Left ventricle myocardium inferior (tissue), 1 donor: ENCODE measurements at regions not wholly inside any gene's neighbourhood (a gene's known extent, or its start where the extent isn't known, plus 50 kb on each side); places are given as distances from the start of the nearest gene placed in this dataset.
A peak's percentile ranks its signal among the peaks of the same experiment; 100 is the strongest.
"Not testable (repeated sequence)": the region's sequence is repeated elsewhere in the genome, so short reads cannot be mapped to it uniquely, and the experiment has no call there.

Source experiments
- DNase-seq: peaks from one replicate; pipeline ENCODE4 v3.0.0-alpha.2; 2020
- H3K27ac ChIP-seq: fragments of 200-600 bp; replicated peaks from 2 replicates; pipeline ENCODE4 v1.8.0; 2021
- H3K27me3 ChIP-seq: fragments of 200-600 bp; 2 replicates; pipeline ENCODE4 v1.8.0; 2021; ENCODE audit warnings: low read depth
- H3K36me3 ChIP-seq: fragments of 200-600 bp; 2 replicates; pipeline ENCODE4 v1.8.0; 2021
- H3K4me1 ChIP-seq: fragments of 200-600 bp; 2 replicates; pipeline ENCODE4 v1.8.0; 2021
- H3K4me3 ChIP-seq: fragments of 200-600 bp; 2 replicates; pipeline ENCODE4 v1.8.0; 2021; ENCODE audit warnings: mild to moderate bottlenecking, moderate library complexity
- H3K9me3 ChIP-seq: fragments of 200-600 bp; replicated peaks from 2 replicates; pipeline ENCODE4 v1.8.0; 2021
- intact Hi-C: fragments of 100-400 bp; cut with micrococcal nuclease; formaldehyde crosslinking; loops from one replicate; pipeline ENCODE4 v1.11.0; 2022
- TF ChIP-seq, protein P1 (sequence below): fragments of 200-600 bp; IDR thresholded peaks from 2 replicates; pipeline ENCODE4 v1.8.0; 2021; ENCODE audit warnings: antibody characterized with exemption, mild to moderate bottlenecking, borderline replicate concordance
- donor health status: DM: no; HTN: yes; CAD: no; lungs with severe emphysema.

DNA sequence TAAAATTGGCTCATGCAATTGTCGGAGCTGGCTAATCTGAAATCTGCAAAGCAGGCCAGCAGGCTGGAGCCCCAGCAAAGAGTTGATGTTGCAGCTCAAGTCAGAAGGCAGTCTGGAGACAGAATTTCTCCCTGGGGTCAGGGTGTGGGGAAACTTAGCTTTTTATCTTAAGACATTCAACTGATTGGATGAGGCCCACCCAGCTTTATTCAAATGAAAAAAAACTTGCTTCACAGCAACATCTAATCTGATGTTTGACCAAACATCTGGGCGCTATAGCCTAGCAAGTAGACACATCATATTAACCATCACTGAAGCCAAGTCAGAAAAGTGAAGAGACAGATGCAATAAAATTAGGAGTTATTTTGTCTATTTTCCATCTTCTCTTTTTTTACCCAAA, 108.8 kb upstream of the CCDC28A start:
- Histone ChIP-seq H3K27me3 (no peaks in the 10 kb centered on the region), H3K36me3 (no peaks in the 10 kb centered on the region), H3K9me3 (no peaks in the 10 kb centered on the region), H3K4me1 (no peaks in the 10 kb centered on the region), H3K4me3 (no peak overlapping the region), H3K27ac (no peak overlapping the region)
- intact Hi-C loops = no loop called here
- no peak for DNase-seq
- TF ChIP-seq, protein P1, sequence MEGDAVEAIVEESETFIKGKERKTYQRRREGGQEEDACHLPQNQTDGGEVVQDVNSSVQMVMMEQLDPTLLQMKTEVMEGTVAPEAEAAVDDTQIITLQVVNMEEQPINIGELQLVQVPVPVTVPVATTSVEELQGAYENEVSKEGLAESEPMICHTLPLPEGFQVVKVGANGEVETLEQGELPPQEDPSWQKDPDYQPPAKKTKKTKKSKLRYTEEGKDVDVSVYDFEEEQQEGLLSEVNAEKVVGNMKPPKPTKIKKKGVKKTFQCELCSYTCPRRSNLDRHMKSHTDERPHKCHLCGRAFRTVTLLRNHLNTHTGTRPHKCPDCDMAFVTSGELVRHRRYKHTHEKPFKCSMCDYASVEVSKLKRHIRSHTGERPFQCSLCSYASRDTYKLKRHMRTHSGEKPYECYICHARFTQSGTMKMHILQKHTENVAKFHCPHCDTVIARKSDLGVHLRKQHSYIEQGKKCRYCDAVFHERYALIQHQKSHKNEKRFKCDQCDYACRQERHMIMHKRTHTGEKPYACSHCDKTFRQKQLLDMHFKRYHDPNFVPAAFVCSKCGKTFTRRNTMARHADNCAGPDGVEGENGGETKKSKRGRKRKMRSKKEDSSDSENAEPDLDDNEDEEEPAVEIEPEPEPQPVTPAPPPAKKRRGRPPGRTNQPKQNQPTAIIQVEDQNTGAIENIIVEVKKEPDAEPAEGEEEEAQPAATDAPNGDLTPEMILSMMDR = no peak

GRCh38 chr6:138666636-138667035, 106.9 kb upstream of the CCDC28A start:
- H3K4me1 ChIP-seq = no peaks in the 10 kb centered on the region
- H3K9me3 ChIP-seq = no peaks in the 10 kb centered on the region
- DNase-seq = no peak
- no peaks in the 10 kb centered on the region for H3K36me3 ChIP-seq
- TF ChIP-seq, protein P1 = no peak
- H3K4me3 ChIP-seq = no peak overlapping the region
- no peak overlapping the region for H3K27ac ChIP-seq
- intact Hi-C loops = no loop called here
- H3K27me3 ChIP-seq = no peaks in the 10 kb centered on the region

DNA sequence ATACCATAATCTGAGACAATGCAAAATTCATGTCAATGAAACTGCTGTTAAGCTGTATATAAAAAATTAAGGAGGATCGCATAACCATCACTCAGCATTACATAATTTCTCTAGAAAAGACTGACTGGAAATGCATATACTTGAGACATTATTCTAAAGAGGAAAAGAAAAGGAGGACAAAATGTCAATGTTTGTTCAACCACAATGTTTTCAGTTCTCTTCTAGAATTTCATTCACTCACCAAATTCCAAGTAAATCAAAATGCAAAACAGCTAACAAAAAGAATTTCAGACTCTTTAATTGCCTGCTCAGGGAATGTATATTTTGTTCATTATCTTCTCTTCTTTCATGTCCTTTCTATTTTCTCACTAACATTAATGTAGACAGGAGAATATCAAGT, 106.2 kb upstream of the CCDC28A start:
- DNase-seq = no peak
- Histone ChIP-seq H3K27ac (no peak overlapping the region), H3K27me3 (no peaks in the 10 kb centered on the region), H3K4me3 (no peak overlapping the region), H3K9me3 (no peaks in the 10 kb centered on the region), H3K4me1 (no peaks in the 10 kb centered on the region), H3K36me3 (no peaks in the 10 kb centered on the region)
- intact Hi-C loops = no loop called here
- TF ChIP-seq, protein P1 = no peak

GRCh38 chr6:138671351-138671750, 102.2 kb upstream of the CCDC28A start:
- no peak for DNase-seq
- intact Hi-C loops = no loop called here
- Histone ChIP-seq H3K27ac (no peak overlapping the region), H3K27me3 (no peaks in the 10 kb centered on the region), H3K4me3 (no peak overlapping the region), H3K36me3 (no peaks in the 10 kb centered on the region), H3K4me1 (no peaks in the 10 kb centered on the region), H3K9me3 (no peaks in the 10 kb centered on the region)
- TF ChIP-seq, protein P1 = no peak

GRCh38 chr6:138673346-138674014, 100.1 kb upstream of the CCDC28A start:
- Histone ChIP-seq H3K4me3 (no peak overlapping the region), H3K27ac (peak overlapping the region; percentile 19), H3K36me3 (no peaks in the 10 kb centered on the region), H3K4me1 (no peaks in the 10 kb centered on the region), H3K27me3 (no peaks in the 10 kb centered on the region), H3K9me3 (no peaks in the 10 kb centered on the region)
- intact Hi-C loops = no loop called here
- no peak for DNase-seq
- TF ChIP-seq, protein P1 = no peak

DNA sequence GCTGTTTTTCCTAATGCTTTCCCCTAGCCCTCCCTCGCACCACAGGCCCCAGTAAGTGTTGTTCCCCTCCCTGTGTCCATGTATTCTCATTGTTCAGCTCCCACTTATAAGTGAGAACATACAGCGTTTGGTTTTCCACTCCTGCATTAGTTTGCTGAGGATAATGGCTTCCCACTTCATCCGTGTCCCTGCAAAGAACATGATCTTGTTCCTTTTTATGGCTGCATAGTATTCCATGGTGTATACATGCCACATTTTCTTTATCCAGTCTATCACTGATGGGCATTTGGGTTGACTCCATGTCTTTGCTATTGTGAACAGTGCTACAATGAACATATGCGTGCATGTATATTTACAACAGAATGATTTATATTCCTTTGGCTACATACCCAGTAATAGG, 99.1 kb upstream of the CCDC28A start:
- intact Hi-C loops, H3K4me3 ChIP-seq, DNase-seq, H3K36me3 ChIP-seq, H3K27ac ChIP-seq, H3K4me1 ChIP-seq, H3K9me3 ChIP-seq, H3K27me3 ChIP-seq: not testable (repeated sequence)
